HG03457 (cell line): ENCODE measurements at regions not wholly inside any gene's neighbourhood (a gene's known extent, or its start where the extent isn't known, plus 50 kb on each side); places are given as distances from the start of the nearest gene placed in this dataset.
"Not testable (repeated sequence)": the region's sequence is repeated elsewhere in the genome, so short reads cannot be mapped to it uniquely, and the experiment has no call there.

Experiments
- ATAC-seq: cut with Tn5 transposase; IDR thresholded peaks from one replicate; pipeline ENCODE4 v1.9.1; 2021; ENCODE audit warnings: moderate number of reproducible peaks; ENCODE audit not compliant: unreplicated experiment

DNA sequence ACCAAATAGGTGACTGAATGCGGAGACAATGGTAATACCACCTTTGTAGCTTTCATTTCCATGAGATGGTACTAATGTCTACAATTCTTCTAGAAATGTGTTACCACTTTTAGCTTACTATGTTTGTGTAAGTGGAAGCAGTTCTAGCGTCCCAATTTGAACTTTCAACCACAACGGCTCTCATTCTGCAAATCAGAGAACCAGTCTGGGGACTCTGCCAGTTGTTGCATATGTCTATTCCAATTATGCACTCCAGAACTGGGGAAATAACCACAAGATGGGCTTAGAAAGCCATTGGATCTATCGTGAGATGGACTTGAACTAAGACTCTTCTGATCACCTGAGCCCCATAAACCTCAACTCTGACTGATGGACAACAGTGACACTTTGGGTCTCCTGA is 862.3 kb downstream of the SLITRK1 start:
- ATAC-seq, result no peak

DNA sequence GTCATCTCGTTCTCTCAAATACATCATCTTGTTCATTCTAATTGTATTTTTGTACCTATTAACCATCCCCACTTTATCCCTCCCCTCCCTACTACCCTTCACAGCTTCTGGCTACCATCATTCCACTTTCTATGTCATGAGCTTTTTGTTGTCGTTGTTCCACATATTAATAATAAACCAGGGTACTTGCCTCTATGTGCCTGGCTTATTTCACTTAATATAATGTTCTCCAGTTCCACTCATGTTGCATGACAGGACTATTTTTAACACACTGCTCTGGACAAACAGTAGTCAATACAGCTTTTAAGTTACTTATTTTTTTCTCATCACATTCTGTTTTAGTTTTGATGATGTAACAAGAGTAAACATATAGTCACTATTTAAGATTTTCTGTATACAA is 872.3 kb downstream of the SLITRK1 start:
- no peak for ATAC-seq

DNA sequence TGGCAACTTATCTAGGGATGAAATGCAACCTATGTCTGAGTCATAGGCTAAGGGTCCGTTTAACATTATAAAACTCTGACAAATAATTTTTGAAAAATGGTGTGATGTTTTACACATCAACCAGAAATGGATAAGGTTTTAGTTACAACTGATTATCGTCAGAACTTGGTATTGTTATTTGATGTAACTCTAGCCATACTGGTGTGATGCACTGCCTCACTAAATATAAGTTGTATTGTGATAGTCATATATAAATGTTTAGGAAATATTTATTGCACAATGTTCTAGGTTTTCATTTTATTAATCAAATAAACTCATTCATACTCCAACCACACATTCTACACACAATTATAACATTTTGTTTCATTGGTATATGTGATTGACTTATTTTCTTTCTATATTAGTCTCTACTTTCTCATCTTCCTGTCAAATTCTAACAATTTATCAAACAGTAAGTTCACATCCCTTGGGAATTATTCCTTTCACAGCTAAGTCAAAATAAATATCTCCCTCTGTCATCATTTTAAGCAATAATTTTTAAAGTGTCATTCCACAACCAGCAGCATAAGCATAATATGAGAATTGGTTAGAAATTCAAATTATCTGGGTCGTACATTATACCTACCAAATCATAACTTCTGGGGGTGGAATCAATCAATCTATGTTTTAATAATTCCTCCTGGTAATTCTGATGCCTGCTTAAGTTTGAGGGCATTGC is 873.9 kb downstream of the SLITRK1 start:
- no peak for ATAC-seq

DNA sequence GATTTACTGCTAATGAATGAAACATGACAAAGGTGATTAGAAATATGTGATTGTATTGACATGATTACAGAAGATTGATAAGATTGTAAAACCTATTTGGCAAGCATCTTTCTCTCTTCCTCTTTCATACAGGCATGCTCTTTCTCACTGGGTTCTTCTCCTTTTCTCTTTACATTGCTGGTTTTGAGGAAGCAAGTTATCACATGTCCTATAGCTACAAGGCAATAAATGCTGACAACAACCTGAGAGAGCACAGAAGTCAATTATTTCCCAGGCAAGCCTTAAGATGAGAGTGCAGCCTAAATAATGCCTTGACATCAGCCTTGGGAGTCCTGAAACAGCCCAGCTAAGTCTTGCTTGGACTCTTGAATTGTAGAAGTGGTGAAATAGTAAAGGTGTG is 875.0 kb downstream of the SLITRK1 start:
- ATAC-seq, result no peak

DNA sequence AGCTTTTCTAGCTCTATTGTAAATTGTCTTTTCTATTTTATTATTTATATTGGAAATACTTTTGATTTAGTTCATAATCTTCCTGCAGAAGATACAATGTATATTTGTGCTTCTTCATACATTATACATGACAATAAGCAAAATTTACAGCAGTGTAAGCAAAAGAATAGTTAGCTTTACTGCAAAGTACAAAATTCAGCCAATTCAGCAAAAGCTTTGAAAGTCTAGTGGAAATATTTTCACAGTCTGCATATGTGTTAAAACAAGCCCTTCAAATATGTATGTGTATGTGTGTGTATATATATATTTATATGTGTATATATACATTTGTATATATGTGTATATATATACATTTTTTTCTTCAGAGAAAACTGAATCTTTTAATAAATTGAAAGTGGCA is 879.1 kb downstream of the SLITRK1 start:
- ATAC-seq, result no peak

DNA sequence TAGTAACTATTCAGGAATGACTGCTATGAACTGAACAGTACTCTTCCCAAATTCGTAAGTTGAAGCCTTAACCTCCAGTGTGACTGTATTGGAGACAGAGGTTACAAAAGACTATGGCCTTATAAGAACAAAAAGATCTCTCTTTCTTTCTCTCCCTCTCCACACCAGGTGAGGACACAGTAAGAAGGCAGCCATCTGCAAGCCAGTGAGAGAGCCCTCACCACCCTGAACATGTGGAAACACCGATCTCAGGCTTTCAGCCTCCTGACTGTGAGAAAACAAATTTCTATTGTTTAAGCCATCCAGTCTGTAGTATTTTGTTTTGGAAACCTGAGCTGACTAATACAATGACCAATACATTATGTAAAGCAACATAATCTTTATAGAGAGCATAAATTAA is 888.9 kb downstream of the SLITRK1 start:
- ATAC-seq, result no peak

DNA sequence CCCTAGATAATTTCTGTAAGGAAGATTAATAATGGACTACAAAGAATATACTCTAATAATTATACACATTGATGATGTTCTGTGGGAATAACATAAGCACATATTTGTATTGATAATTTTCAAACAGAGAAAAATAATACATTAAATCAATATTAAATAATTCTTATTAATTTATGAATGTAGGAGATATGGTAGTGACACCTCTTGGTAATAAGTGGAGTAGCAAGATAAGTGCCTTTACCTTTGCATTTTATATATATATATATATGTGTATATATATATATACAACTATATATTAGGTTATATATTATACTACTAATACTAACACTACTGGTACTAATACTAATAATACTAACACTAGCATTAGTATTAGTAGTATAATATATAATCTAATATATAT is 905.8 kb downstream of the SLITRK1 start:
- no peak for ATAC-seq

DNA sequence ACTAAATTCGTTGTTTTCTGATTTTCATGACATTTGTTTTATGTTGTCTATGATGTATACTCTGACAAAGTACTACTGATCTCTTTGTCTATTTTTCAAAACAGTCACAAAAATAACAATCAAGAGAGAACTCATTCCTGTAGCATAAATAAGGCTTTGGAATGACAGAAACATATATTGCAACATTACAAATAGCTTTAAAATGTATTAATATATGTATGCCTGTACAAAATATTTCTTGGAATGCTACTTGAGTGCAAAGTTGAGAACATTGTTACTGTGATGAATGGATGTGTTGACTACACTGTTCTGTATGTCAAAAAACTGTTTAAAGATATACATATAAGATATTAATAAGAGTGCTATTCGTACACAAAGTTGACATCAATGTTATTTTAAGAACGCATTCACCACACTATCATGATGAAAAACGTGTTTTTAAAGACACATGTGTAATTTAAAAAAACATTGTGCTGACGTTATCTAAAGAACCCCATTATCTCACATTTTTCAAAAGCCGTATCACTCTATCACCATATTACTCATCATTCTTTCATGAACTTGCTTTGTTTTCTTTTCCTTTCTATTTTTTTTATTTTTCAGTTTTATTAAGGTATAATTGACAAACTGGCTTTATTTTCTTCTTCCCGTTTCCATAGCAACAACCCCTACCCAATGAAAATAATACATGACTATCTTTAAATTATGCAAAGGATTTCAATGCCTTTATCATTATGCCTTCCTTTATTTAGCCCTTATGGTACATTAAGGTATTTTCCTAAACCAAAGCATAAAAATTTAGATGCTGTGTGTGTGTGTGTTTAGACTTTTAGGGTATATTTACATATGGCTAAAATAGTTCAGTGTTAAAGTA is 918.8 kb downstream of the SLITRK1 start:
- no peak for ATAC-seq

DNA sequence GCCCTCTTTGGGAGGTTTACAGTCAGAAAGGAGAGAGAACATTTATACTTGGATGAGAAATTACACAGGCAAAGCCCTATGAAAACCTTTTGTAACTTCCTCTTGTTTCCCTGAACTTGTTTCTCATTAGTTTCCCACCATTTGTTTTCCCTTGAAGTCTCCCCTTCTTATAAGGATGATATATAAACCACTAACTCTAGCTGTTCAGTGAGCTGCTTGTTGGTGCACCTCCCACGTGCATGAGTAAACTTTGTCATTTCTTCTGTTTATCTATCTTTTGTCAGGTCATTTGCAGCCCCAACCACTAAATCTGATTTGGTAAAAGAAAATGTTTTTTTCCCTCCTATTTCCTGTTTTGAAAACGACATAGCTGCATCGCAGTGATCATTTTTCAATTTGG is 919.9 kb downstream of the SLITRK1 start:
- no peak for ATAC-seq

DNA sequence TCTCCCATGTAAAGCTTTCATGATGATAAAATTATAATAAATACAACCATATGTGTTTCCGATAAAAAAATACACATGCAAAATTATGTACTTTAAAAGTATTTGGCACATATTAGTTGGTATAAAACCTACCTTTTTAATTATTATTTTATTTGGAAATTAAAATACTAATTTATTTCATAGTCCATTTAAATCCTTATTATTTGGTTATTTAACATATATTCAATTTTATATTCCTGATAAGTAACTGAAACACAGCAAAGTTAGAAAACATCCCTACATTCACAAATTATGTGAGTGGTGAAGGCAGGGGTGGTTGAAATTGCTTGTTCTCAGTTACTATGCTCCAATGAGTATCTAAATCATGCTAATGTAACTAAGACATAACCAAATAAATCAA is 920.5 kb downstream of the SLITRK1 start:
- ATAC-seq, result no peak

DNA sequence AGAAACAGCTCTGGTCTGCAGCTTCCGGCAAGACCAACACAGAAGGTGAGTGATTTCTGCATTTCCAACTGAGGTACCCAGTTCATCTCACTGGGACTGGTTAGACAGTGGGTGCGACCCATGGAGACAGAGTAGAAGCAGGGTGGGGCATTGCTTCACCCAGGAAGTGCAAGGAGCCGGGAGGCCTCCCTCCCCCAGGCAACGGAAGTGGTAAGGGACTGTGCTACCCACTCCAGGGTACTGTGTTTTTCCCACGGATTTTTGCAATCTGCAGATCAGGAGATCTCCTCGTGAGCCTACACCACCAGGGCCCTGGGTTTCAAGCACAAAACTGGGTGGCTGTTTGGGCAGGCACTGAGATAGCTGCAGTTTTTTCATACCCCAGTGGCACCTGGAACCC is 929.9 kb downstream of the SLITRK1 start:
- ATAC-seq, result not testable (repeated sequence)

DNA sequence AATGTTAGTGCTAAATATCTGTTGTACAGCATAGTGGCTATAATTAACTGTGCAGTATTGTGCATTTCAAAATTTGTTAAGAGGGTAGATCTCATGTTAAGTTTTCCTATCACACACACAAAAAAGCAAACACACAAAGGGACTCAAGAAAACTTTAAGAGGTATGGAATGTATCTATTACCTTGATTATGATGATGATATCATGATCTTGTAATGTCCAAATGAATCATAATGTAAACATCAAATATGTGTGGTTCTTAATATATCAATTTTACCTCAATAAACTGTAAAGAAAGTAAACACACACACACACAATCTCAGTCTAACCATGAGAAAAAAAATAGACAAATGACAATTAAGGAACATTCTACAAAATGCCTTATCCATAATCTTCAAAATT is 934.6 kb downstream of the SLITRK1 start:
- no peak for ATAC-seq

DNA sequence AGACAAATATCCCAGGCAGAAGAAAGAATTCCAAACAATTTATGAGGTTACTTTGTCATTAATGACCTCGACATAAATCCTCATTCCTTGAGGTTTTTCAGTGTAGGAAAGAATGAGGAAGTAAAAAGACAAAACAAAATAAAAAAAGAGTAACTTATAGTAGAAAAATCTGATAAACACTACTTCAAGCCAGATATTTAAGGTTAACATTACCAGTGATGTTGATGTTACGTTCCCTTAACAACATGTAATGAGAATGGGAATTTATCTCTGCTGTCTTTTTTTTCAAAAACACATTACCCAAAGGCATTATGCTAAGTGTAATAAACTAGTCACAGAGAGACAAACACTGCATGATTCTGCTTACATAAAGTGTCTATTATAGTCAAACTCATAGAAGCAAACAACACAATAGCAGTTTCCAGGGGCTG is 935.1 kb downstream of the SLITRK1 start:
- no peak for ATAC-seq

DNA sequence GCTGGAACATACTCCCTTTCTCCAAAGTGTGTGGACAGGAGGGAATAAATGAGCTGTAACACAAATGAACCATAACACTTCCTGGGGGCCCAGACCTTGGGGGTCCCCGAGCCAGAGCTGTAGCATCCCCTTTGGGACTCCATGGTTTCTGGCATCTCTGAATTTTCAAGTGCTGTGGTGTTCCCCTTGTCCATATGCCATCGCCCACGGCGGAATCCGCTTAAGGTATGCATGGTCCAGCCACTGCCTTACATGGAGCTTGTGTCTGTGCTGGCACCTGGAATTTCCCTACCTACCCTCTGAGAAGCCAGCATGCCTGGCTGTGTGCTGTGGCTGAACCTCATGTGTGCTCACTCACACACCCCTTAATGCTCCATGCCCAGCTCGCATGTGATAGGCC is 943.6 kb downstream of the SLITRK1 start:
- ATAC-seq, result no peak

DNA sequence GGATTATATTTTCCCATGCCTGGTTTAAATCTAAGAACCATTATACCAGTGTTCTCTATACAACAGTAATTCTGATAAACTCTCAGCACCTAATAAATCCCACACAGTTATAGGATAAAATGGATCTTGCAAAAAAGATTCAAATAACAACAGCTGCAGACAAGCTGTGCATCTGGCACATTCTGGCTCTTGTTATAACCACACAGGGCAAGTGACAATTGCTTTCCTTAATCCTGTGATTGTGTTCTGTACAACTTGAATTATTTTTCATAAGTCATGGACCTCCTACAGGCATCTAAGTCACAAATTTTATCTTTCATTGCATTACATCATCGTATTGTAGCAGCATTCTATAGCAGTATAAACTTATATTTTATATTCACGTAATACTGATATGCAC is 948.3 kb downstream of the SLITRK1 start:
- ATAC-seq, result no peak

DNA sequence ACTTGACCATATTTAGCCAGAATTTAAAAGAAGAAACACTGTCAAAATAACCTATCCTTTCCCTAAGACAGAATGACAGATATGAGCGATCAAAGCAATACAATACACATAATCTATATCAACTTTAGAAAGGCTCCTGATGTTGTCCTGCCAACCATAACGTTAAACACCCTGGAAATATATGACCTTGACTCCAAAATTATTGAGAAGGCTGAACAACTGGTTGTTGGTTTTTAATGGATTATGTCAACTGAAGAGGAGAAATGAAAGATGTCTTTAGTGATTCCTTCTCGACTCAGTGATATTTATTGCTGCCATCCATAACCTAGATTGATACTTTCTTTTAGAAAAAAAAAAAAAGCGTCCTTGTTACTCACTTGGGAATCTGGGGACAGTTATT is 957.2 kb downstream of the SLITRK1 start:
- ATAC-seq, result no peak

DNA sequence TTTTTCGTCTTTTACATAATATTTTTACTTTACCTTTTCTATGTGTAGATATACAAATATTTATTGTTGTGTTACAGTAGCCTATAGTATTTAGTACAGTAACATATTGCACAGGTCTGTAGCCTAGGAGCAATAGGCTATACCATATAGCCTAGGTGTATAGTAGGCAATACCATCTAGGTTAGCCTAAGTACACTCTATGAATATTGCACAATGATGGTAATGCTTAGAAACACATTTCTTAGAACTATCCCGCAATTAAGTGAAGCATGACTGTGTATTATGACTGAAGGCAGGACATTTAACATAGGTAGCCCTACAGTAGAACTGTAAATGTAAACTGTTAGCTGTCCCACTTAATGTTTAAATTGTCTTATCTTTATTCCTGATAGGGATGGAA is 964.3 kb downstream of the SLITRK1 start:
- no peak for ATAC-seq

DNA sequence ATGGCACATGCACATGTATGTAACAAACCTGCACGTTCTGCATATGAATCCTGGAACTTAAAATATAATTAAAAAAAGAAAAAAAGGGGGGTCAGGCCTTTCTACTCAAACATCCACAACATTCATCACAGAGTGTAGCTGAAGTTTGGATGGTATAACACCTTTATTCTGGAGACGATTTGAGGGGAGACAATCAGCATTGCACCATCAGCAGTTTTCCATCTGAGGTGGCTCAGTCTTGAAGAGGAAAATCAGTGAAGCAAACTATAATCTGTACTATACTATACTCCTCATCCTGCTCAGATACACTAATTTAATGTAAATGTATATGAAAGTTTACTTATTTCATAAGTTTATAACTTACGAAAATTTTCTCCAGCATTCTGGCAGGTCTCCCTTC is 969.7 kb downstream of the SLITRK1 start:
- ATAC-seq, result no peak

DNA sequence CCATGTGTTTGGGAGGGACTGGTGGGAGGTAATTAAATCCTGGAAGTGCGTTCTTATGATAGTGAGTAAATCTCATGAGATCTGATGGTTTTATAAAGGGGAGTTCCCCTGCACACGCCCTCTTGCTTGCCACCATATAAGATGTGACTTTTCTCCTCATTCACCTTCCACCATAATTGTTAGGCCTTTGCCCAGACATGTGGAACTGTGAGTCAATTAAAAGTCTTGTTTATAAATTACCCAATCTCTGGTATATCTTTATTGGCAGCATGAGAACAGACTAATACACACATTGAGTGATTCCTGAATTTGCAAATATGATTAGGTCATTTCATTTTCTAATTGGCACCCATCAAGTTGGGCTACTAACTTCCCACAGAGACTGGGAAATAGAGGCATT is 977.2 kb downstream of the SLITRK1 start:
- ATAC-seq, result no peak

DNA sequence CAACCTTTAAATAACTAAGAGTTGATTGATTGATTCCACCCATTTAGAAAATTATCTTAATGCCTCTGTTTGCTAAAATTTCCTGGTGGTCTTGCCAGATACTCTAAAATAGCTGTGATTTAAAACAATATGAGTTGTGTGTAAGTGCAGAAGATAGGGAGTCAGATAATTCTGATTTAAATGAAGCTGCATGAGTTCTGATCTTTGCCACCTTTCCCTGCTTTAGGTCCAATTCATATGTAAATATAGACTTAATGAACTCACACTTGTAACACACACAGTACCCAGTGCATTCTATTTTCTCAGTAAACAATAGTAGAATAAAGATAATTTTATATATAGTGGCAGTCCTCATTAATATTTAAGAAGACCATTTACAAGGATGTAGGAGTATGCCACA is 981.8 kb downstream of the SLITRK1 start:
- ATAC-seq, result no peak

DNA sequence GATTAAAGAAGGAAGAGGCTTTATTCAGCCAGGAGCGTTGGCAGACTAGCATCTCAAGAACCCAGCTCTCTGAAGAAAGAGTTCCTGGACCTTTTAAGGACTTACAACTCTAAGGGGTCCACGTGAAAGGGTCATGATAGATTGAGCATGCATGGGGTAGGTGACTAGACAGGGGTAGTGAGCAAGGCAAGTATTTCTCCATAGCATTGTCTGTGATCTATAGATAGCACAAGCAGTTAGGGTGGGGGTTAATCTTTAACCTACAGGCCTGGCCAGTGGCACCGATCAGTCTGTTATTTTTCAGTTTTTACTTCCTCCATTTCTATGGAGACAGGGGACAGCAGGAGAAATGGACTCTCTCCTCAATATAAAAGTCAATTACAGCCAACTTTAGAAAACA is 983.7 kb downstream of the SLITRK1 start:
- ATAC-seq, result no peak

DNA sequence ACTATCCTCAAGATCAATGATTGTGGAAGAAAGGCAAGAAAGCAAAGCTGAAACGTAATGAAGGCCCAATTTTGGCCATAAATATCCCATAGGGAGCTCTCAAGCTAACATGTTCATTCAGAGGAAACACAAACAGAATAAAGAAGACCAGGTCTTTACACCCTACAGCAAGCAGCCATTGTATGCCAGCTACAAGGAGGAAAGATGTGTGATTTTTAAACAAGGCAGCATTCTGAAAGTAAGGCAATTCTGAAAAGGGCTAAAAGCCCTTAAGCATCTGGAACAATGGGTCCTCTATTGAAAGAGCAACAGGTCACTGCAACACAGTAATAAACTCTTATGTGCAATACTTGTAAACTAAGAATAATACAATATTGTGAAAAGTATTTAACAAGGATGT is 1002.4 kb downstream of the SLITRK1 start:
- ATAC-seq, result no peak
